ENCODE measurements at regions not wholly inside any gene's neighbourhood (a gene's known extent, or its start where the extent isn't known, plus 50 kb on each side); places are given as distances from the start of the nearest gene placed in this dataset.
"Not testable (repeated sequence)": the region's sequence is repeated elsewhere in the genome, so short reads cannot be mapped to it uniquely, and the experiment has no call there.

- DNase-seq = no peak
Observed at GRCh38 chr12:18008642-18009041, 81.4 kb downstream of the RERGL start.

- no peak for DNase-seq
Observed at GRCh38 chr12:17999174-17999801, 90.7 kb downstream of the RERGL start.

DNA sequence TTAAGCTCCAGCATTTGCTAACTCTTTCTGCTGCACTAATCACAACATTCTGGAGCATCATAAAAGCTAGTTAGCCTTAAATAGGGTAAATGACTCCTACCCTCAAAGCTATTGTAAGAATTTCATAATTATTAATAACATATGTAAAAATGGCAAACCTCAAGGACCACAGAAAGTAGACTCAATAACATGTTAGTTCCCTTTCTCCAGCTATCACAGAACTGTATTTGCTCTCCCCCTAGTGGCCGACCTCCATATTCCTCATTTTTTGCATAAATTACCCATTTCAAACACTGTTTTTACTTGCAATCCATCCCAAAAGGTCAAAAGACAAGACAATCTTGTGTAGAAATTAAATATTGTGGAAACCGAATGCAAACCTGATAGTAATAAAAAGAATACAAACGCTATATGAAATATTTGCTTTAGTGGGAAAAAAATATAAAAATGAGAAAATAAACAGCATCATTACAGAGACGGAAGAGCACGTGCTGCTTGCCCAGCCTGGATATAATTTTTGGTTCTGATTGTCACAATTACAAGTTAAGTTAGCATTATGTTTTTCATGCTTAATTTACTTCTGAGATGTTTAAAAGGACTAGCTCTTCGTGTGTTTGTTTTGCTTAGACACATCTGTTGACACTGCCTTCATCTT lies 97.9 kb downstream of the RERGL start:
- peak; percentile 28 for DNase-seq

DNA sequence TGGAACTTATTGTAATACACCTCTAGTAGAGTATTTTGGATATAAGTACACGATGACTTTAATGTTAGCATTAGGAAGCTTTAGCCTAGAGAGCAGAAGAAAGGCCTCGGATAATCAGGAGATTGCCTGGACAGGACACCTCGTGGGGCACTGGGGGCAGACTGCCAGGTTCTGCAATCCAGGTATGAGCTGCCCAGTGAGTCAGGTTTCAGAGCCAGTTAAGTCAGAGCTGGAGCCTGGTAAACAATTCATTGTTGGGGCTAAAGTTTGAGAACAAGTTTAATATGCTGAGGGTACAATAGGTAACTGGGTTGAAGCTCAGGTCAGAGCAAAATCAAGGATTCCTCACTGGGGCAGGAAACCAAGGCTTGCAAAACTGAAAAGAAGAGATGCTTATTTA lies 107.4 kb downstream of the RERGL start:
- no peak for DNase-seq

- DNase-seq = no peak
Observed at GRCh38 chr12:17976202-17976601, 113.8 kb downstream of the RERGL start.

- DNase-seq = no peak
Observed at GRCh38 chr12:17975763-17976162, 114.2 kb downstream of the RERGL start.

DNA sequence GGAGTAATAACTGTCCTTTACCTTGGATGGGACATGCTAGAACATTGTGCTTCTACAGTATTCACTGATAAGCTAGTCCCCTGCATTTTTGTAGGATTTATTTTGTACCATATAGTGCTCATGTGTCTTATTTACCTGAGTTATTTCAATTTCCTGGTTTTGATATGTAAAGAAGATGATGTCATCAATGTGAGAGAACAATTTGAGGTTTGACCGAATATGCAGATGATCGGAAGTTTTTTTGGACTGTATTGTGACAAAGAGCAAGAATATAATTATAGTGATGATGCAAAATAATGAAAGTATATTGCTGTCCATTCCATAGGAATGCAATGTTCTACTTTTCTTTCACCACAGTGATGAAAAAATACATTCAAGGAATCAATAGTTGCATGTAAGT lies 114.8 kb downstream of the RERGL start:
- no peak for DNase-seq

DNA sequence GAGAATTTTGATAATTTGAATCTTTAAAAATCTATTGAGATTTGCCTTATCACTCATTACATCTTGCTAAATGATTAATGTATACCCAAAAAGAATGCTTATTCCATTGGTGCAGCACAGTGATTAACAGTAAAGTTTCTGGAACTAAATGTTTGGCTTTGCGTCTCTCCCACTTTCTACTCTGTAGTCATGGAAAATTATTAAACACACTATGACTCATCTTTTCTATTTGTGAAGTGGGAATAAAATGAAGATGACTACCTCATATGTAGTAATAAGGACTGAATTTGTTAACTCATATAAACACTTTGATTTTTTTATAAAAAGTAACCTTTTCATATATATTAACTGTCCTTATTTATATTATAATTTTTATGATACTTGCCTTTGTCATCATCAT lies 118.1 kb downstream of the RERGL start:
- DNase-seq = no peak

GRCh38 chr12:17954788-17955187 lies 135.2 kb downstream of the RERGL start:
- DNase-seq = no peak

GRCh38 chr12:17950898-17951297 lies 139.1 kb downstream of the RERGL start:
- DNase-seq = no peak

DNA sequence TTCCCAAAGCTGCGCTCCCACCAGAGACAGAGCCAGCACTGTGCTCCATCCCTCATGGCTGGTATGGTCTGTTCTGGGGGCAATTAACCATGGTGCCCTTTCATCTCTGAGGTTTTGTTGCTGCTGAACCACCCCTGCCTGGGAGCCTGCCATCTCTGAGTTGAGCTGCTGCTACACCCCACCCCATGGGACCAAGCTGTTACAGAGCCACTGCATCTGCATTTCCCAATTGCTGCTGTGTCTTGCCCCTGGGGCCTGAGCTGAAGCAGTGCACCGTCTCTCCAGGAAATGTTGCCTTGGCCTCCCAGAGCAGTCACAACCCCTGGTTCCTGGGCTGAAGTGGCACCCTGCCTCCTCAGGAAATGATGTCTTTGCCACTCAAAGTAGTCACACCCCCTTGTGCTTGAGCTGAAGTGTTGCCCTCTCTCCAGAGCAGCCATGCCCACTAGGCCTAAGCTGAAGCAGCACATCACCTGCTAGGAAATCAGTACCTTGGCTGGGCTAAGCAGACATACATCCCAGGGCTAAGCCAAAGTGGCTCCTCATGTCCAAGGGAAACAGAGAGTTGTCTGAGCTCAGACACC lies 140.3 kb downstream of the RERGL start:
- DNase-seq = no peak

GRCh38 chr12:17928708-17929366 lies 161.2 kb downstream of the RERGL start:
- DNase-seq = no peak

DNA sequence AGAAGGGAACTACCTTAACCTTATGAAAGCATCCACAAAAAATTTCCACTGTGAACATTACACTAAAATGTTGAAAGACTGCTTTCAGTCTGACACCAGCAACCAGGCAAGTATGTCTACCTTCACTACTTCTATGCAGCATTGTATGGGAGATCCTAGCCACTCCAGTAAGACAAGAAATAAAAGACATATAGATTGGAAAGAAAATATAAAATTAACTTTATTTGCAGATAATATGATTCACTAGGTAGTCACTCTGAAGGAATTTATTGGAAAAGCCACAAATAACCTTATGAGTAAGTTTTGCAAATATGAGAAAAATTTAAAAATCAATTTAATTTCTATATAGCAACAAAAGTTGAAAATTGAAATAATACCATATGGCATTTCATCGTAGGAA lies 172.0 kb downstream of the RERGL start:
- no peak for DNase-seq

- DNase-seq = no peak
Observed at GRCh38 chr12:17884581-17884980, 205.4 kb downstream of the RERGL start.

DNA sequence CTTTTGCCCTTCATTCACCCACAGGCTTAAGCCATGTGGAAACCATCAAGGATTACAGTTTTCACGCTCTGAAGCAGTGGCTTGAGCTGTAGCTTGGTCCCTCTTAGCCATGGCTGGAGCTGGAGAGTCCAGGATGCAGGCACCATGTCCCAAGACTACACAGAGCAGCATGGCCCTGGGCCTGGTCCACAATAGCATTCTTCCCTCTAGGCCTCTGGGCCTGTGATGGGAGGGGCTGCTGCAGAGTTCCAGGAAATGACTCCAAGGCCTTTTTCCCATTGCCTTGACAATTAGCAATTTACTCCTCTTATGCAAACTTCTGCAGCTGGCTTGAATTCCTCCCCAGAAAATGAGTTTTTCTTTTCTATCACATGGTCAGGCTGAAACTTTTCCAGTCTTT lies 211.3 kb downstream of the RERGL start:
- DNase-seq = no peak

DNA sequence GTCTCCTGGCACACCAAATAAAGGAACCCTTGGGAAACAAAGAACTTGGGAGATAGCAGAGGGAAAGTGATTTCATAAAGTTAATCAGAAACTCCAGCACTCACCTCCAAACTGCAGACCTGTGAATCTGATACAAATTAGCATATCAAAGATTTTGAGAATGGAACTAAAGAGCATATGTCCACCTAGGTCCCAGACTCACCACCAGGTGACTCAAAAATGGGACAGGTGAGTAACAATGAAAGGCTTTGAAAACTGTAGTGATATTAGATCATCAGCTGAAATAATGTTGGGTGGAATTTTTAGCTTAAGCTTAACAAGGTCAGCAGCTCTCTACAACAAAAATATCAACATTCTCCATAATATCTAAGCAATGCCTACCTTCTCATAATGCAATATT lies 214.8 kb downstream of the RERGL start:
- DNase-seq = no peak

DNA sequence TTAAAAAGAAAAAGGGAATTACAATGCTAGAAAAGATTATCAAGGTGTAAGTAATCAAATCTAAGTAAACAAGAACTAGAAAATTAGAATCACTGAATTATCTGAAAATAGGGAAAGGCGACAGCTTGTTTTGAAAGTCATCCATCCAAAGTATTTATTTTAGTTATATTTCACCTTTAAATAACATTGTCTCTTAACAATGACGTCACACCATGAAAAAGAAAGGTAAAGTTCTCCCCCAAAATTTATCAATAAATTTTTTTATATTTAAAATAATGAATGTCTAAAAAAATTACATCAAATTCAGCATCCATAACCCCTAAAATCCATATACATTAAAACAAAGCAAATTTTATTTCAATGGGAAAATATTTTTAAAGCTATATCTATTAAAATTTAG lies 223.2 kb downstream of the RERGL start:
- DNase-seq = no peak

GRCh38 chr12:17855548-17855947 lies 234.4 kb downstream of the RERGL start:
- not testable (repeated sequence) for DNase-seq

GRCh38 chr12:17853054-17853453 lies 236.9 kb downstream of the RERGL start:
- no peak for DNase-seq

DNA sequence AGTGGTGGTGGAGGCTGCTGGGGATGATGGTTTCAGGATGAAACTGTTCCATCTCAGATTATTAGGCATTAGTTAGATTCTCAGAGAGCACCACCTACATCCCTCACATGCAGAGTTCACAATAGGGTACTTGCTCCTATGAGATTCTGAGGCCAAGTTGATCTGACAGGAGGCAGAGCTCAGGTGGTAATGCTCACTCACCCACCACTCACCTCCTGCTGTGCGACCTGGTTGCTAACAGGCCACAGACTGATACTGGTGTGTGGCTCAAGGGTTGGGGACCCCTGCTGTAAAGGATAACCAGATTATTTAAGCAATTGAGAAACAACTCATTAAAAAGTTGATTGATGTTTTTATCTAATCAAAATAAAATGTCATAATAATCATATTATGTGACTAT lies 248.5 kb downstream of the RERGL start:
- no peak for DNase-seq

GRCh38 chr12:17829813-17830212 lies 260.2 kb downstream of the RERGL start:
- no peak for DNase-seq

GRCh38 chr12:17818931-17819330 lies 271.1 kb downstream of the RERGL start:
- DNase-seq = no peak

DNA sequence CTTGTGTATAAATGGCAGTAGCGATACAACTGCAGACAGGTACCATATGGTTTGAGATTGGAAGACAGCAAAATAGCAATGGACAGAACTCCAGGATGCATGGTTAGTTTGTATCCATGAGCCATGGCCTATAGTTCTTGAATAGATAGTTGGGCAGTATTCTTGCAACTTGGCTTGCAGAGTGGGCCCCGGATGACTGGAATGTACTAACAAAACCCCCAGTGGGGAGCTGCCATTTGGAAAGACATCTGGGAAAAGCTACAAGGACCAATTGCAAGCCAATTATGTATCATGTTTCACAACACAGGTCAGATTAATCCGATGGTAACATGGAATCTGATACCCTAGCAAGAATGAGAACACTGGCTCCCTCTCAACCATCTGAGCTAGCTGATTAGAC lies 279.6 kb downstream of the RERGL start:
- no peak for DNase-seq

DNA sequence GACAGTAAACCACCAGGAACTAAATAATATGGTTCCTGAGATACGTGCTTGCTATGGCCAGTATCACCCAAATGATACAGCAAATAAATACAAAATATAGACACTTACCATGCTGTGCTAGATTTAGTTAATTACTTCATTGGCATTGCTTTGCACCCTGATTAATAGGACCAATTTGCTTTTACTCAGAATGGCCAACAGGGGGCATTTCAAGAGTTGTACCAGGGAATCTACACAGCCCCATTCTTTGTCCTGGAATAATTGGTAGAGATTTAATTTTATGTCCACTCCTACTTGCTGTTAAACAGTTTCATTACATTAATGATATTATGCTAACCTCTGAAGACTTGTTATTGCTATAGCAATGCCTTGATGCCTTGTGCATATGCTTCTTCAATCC lies 280.8 kb downstream of the RERGL start:
- DNase-seq = no peak

Measured in stimulated activated CD8-positive, alpha-beta memory T cell treated with anti-CD3 and anti-CD28 coated beads, Interleukin-4, amount 100 ng/mL, for 48 hours (primary cell).